ENCODE measurements at regions not wholly inside any gene's neighbourhood (a gene's known extent, or its start where the extent isn't known, plus 50 kb on each side); places are given as distances from the start of the nearest gene placed in this dataset.

DNA sequence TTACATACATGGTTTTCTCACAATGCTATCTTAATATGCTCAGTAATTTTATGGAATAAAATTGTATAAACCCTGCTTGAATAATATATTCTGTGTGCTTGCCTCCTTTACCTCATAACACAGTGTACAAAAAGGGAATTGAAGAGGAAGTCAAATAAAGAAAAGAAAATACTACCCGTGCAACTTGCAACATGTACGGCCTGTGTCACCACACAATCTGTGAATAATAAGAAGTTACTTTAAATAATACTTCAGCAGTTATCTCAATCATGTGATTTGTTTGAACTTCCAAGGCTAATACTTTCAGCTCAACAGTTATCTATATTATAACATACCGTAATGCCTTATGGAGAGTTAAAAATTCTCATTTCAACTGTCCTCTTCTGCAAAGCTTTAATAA lies 58.1 kb upstream of the SATB1 start:
- no peak for TF ChIP-seq POLR2A (conservative IDR thresholded peaks at IDR 0.05)
- TF ChIP-seq, protein P1, sequence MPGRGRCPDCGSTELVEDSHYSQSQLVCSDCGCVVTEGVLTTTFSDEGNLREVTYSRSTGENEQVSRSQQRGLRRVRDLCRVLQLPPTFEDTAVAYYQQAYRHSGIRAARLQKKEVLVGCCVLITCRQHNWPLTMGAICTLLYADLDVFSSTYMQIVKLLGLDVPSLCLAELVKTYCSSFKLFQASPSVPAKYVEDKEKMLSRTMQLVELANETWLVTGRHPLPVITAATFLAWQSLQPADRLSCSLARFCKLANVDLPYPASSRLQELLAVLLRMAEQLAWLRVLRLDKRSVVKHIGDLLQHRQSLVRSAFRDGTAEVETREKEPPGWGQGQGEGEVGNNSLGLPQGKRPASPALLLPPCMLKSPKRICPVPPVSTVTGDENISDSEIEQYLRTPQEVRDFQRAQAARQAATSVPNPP (IDR thresholded peaks at IDR 0.05; ENCODE audit: borderline replicate concordance, insufficient read depth, insufficient read length): no peak
- TF ChIP-seq, protein P2, sequence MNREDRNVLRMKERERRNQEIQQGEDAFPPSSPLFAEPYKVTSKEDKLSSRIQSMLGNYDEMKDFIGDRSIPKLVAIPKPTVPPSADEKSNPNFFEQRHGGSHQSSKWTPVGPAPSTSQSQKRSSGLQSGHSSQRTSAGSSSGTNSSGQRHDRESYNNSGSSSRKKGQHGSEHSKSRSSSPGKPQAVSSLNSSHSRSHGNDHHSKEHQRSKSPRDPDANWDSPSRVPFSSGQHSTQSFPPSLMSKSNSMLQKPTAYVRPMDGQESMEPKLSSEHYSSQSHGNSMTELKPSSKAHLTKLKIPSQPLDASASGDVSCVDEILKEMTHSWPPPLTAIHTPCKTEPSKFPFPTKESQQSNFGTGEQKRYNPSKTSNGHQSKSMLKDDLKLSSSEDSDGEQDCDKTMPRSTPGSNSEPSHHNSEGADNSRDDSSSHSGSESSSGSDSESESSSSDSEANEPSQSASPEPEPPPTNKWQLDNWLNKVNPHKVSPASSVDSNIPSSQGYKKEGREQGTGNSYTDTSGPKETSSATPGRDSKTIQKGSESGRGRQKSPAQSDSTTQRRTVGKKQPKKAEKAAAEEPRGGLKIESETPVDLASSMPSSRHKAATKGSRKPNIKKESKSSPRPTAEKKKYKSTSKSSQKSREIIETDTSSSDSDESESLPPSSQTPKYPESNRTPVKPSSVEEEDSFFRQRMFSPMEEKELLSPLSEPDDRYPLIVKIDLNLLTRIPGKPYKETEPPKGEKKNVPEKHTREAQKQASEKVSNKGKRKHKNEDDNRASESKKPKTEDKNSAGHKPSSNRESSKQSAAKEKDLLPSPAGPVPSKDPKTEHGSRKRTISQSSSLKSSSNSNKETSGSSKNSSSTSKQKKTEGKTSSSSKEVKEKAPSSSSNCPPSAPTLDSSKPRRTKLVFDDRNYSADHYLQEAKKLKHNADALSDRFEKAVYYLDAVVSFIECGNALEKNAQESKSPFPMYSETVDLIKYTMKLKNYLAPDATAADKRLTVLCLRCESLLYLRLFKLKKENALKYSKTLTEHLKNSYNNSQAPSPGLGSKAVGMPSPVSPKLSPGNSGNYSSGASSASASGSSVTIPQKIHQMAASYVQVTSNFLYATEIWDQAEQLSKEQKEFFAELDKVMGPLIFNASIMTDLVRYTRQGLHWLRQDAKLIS (CRISPR knock-in tag; IDR thresholded peaks at IDR 0.05): no peak
- no peak for TF ChIP-seq FOXA1 (IDR thresholded peaks at IDR 0.05; ENCODE audit: borderline replicate concordance)
- TF ChIP-seq ZNF764 (CRISPR knock-in tag; IDR thresholded peaks at IDR 0.05; ENCODE audit: low read depth): no peak
- TF ChIP-seq, protein P3, sequence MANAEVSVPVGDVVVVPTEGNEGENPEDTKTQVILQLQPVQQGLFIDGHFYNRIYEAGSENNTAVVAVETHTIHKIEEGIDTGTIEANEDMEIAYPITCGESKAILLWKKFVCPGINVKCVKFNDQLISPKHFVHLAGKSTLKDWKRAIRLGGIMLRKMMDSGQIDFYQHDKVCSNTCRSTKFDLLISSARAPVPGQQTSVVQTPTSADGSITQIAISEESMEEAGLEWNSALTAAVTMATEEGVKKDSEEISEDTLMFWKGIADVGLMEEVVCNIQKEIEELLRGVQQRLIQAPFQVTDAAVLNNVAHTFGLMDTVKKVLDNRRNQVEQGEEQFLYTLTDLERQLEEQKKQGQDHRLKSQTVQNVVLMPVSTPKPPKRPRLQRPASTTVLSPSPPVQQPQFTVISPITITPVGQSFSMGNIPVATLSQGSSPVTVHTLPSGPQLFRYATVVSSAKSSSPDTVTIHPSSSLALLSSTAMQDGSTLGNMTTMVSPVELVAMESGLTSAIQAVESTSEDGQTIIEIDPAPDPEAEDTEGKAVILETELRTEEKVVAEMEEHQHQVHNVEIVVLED (CRISPR knock-in tag; IDR thresholded peaks at IDR 0.05): no peak
- TF ChIP-seq ZFP1 (CRISPR knock-in tag; IDR thresholded peaks at IDR 0.05): no peak
- no peak for TF ChIP-seq SIN3B (IDR thresholded peaks at IDR 0.05; ENCODE audit: low read depth)
- TF ChIP-seq, protein P4, sequence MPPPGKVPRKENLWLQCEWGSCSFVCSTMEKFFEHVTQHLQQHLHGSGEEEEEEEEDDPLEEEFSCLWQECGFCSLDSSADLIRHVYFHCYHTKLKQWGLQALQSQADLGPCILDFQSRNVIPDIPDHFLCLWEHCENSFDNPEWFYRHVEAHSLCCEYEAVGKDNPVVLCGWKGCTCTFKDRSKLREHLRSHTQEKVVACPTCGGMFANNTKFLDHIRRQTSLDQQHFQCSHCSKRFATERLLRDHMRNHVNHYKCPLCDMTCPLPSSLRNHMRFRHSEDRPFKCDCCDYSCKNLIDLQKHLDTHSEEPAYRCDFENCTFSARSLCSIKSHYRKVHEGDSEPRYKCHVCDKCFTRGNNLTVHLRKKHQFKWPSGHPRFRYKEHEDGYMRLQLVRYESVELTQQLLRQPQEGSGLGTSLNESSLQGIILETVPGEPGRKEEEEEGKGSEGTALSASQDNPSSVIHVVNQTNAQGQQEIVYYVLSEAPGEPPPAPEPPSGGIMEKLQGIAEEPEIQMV (tag; conservative IDR thresholded peaks at IDR 0.05; ENCODE audit: low read depth): no peak
- TF ChIP-seq ESRRA (IDR thresholded peaks at IDR 0.05; ENCODE audit: borderline replicate concordance, low read depth): no peak
- no peak for TF ChIP-seq TCF7 (IDR thresholded peaks at IDR 0.05; ENCODE audit: borderline replicate concordance)

Measured in K562 (cell line).